Panc1 (cell line): ENCODE measurements at regions not wholly inside any gene's neighbourhood (a gene's known extent, or its start where the extent isn't known, plus 50 kb on each side); places are given as distances from the start of the nearest gene placed in this dataset.

Source experiments
- ATAC-seq: fragments of 200-7000 bp; cut with Tn5 transposase; 2 replicates; pipeline ENCODE4 v1.9.1; 2020; ENCODE audit warnings: mild to moderate bottlenecking, moderate library complexity
- BruUV-seq: library from RNA; stranded (reverse); fragments of 400-500 nt; replicated peaks from 2 replicates; lab custom pipeline; 2021; lab: Mats Ljungman, UMichigan
- CTCF ChIA-PET: fragments of 300-600 bp; sonication (Branson Sonifier 250); formaldehyde crosslinking; loops from one replicate; lab custom pipeline; 2022; ENCODE audit warnings: antibody characterized with exemption; lab: Charles Lee
- POLR2A ChIA-PET: fragments of 300-600 bp; sonication (Branson Sonifier 250); formaldehyde crosslinking; loops from one replicate; lab custom pipeline; 2022; ENCODE audit warnings: antibody characterized with exemption; lab: Charles Lee
- DNase-seq: peaks from one replicate; pipeline ENCODE4 v3.0.0-alpha.2; 2010; ENCODE audit warnings: low read depth, low spot score
- H3K27ac ChIP-seq: 2 replicates; pipeline ENCODE4 v1.5.1; 2011; ENCODE audit warnings: mild to moderate bottlenecking, low read length, inconsistent platforms
- H3K27me3 ChIP-seq: fragments of 200-500 bp; sonication (Bioruptor generic); 2 replicates; pipeline ENCODE4 v1.6.0; 2014; ENCODE audit warnings: low read length, inconsistent platforms; ENCODE audit not compliant: control insufficient read depth, insufficient read depth
- H3K36me3 ChIP-seq: fragments of 200-500 bp; sonication (Bioruptor generic); 2 replicates; pipeline ENCODE4 v1.5.1; 2014; ENCODE audit warnings: inconsistent platforms, mild to moderate bottlenecking, low read length, moderate library complexity; ENCODE audit not compliant: control insufficient read depth, insufficient read depth
- H3K4me1 ChIP-seq: 2 replicates; pipeline ENCODE4 v1.5.1; 2011; ENCODE audit warnings: inconsistent platforms, mild to moderate bottlenecking, low read length, moderate library complexity; ENCODE audit not compliant: control insufficient read depth, insufficient read depth
- H3K4me3 ChIP-seq, 2 experiments: 2 replicates each; pipeline ENCODE4 v1.5.1; 2011 to 2012; ENCODE audit warnings: low read depth in 2 of 2, low read length in 2 of 2, mild to moderate bottlenecking in 2 of 2, inconsistent platforms in 1 of 2, moderate library complexity in 1 of 2
- H3K9me3 ChIP-seq: fragments of 200-500 bp; sonication (Bioruptor generic); 2 replicates; pipeline ENCODE4 v1.5.1; 2014; ENCODE audit warnings: low read depth, mild to moderate bottlenecking, inconsistent platforms, low read length, moderate library complexity; ENCODE audit not compliant: control insufficient read depth, insufficient read depth
- POLR2AphosphoS5 ChIP-seq: IDR thresholded peaks from 2 replicates; pipeline ENCODE4 v1.6.1; 2012; ENCODE audit warnings: mild to moderate bottlenecking, low read depth, low read length, moderate library complexity
- SIN3A ChIP-seq: IDR thresholded peaks from 2 replicates; pipeline ENCODE4 v1.6.1; 2012; ENCODE audit warnings: low read depth, mild to moderate bottlenecking, low read length, moderate library complexity, borderline replicate concordance; ENCODE audit not compliant: insufficient read depth
- TCF7L2 ChIP-seq: IDR thresholded peaks from 2 replicates; pipeline ENCODE4 v1.6.1; 2011; ENCODE audit warnings: mild to moderate bottlenecking, low read depth, low read length, inconsistent platforms
- in situ Hi-C: cut with HindIII; loops from 2 replicates; pipeline ENCODE4 v1.10.0; 2016; ENCODE audit warnings: low sequenced_read_pairs, low pct_unique_long_range_greater_than_20kb
- intact Hi-C: fragments of 100-400 bp; cut with micrococcal nuclease; formaldehyde crosslinking; loops from one replicate; pipeline ENCODE4 v1.10.0; 2022; ENCODE audit not compliant: unreplicated experiment
- TF ChIP-seq, protein P1 (sequence below), 2 experiments: IDR thresholded peaks; 2 replicates each; pipeline ENCODE4 v1.6.1; 2011 to 2012; ENCODE audit warnings: low read depth in 2 of 2, control low read depth in 1 of 2, low read length in 1 of 2, mild to moderate bottlenecking in 1 of 2, moderate library complexity in 1 of 2; ENCODE audit not compliant: insufficient read depth in 1 of 2
- TF ChIP-seq, protein P2 (sequence below): fragments of 450-650 bp; IDR thresholded peaks from 2 replicates; pipeline ENCODE4 v1.5.1; 2017; ENCODE audit warnings: mild to moderate bottlenecking

DNA sequence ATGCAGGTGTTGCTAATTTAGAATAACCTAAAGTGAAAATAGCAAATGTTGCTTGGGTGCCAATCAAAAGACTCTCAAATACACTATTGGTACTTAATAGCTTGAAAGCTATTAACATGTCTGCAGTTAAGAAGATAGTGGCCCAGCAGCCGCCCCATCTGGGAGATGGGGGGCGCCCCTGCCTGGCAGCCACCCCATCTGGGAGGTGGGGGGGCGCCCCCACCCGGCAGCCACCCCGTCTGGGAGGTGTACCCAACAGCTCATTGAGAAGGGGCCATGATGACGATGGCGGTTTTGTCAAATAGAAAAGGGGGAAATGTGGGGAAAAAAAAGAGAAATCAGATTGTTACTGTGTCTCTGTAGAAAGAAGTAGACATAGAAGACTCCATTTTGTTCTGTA, 923.1 kb upstream of the MDGA2 start:
- TF ChIP-seq TCF7L2 (no peak), SIN3A (no peak)
- TF ChIP-seq, protein P1, sequence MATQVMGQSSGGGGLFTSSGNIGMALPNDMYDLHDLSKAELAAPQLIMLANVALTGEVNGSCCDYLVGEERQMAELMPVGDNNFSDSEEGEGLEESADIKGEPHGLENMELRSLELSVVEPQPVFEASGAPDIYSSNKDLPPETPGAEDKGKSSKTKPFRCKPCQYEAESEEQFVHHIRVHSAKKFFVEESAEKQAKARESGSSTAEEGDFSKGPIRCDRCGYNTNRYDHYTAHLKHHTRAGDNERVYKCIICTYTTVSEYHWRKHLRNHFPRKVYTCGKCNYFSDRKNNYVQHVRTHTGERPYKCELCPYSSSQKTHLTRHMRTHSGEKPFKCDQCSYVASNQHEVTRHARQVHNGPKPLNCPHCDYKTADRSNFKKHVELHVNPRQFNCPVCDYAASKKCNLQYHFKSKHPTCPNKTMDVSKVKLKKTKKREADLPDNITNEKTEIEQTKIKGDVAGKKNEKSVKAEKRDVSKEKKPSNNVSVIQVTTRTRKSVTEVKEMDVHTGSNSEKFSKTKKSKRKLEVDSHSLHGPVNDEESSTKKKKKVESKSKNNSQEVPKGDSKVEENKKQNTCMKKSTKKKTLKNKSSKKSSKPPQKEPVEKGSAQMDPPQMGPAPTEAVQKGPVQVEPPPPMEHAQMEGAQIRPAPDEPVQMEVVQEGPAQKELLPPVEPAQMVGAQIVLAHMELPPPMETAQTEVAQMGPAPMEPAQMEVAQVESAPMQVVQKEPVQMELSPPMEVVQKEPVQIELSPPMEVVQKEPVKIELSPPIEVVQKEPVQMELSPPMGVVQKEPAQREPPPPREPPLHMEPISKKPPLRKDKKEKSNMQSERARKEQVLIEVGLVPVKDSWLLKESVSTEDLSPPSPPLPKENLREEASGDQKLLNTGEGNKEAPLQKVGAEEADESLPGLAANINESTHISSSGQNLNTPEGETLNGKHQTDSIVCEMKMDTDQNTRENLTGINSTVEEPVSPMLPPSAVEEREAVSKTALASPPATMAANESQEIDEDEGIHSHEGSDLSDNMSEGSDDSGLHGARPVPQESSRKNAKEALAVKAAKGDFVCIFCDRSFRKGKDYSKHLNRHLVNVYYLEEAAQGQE (IDR thresholded peaks at IDR 0.05; ENCODE audit: insufficient read depth in 1 of 2, low read depth in 2 of 2, low read length in 1 of 2) = no peak
- no peak for DNase-seq
- no TSS peak for BruUV-seq
- Histone ChIP-seq H3K36me3 (no peaks in the 10 kb centered on the region), H3K4me3 (no peak overlapping the region), H3K27ac (no peak overlapping the region), H3K27me3 (no peaks in the 10 kb centered on the region), H3K4me1 (no peaks in the 10 kb centered on the region), H3K9me3 (no peaks in the 10 kb centered on the region)
- ChIA-PET POLR2A (no interaction called here), CTCF (no interaction called here)
- in situ Hi-C loops (no loop called here), intact Hi-C loops (no loop called here)
- ATAC-seq = no peak

DNA sequence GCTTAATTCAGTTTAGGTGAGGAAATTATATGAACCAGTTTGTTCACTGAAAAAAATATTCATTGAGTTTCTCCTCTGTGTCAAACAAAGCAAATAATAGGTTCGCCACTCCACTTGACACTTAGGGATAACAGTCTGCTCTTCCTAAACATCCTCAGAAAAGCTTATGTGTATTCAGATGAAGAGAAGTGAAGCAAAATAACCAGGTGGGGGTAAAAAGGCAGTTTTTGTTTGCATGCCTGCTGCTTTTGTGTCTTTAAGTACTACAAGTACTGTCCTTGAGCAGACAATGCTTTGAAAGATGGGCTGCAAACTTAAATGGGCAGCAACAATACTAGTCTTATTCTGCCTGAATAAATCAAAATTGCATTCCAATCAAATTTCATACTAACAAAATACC, 910.7 kb upstream of the MDGA2 start:
- ChIA-PET CTCF (no interaction called here), POLR2A (no interaction called here)
- no peak for DNase-seq
- no TSS peak for BruUV-seq
- in situ Hi-C loops = no loop called here
- no peaks in the 10 kb centered on the region for H3K4me1 ChIP-seq
- no peak overlapping the region for H3K27ac ChIP-seq
- no peaks in the 10 kb centered on the region for H3K36me3 ChIP-seq
- no peaks in the 10 kb centered on the region for H3K27me3 ChIP-seq
- no peaks in the 10 kb centered on the region for H3K9me3 ChIP-seq
- TF ChIP-seq SIN3A = no peak
- TF ChIP-seq, protein P2, sequence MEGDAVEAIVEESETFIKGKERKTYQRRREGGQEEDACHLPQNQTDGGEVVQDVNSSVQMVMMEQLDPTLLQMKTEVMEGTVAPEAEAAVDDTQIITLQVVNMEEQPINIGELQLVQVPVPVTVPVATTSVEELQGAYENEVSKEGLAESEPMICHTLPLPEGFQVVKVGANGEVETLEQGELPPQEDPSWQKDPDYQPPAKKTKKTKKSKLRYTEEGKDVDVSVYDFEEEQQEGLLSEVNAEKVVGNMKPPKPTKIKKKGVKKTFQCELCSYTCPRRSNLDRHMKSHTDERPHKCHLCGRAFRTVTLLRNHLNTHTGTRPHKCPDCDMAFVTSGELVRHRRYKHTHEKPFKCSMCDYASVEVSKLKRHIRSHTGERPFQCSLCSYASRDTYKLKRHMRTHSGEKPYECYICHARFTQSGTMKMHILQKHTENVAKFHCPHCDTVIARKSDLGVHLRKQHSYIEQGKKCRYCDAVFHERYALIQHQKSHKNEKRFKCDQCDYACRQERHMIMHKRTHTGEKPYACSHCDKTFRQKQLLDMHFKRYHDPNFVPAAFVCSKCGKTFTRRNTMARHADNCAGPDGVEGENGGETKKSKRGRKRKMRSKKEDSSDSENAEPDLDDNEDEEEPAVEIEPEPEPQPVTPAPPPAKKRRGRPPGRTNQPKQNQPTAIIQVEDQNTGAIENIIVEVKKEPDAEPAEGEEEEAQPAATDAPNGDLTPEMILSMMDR = no peak
- TF ChIP-seq POLR2AphosphoS5 = no peak
- no peak for TF ChIP-seq TCF7L2
- TF ChIP-seq, protein P1 (IDR thresholded peaks at IDR 0.05; ENCODE audit: insufficient read depth in 1 of 2, low read depth in 2 of 2, low read length in 1 of 2) = no peak
- no peak for ATAC-seq
- H3K4me3 ChIP-seq = no peak overlapping the region
- intact Hi-C loops = no loop called here
